ENCODE measurements at regions not wholly inside any gene's neighbourhood (a gene's known extent, or its start where the extent isn't known, plus 50 kb on each side); places are given as distances from the start of the nearest gene placed in this dataset.

DNA sequence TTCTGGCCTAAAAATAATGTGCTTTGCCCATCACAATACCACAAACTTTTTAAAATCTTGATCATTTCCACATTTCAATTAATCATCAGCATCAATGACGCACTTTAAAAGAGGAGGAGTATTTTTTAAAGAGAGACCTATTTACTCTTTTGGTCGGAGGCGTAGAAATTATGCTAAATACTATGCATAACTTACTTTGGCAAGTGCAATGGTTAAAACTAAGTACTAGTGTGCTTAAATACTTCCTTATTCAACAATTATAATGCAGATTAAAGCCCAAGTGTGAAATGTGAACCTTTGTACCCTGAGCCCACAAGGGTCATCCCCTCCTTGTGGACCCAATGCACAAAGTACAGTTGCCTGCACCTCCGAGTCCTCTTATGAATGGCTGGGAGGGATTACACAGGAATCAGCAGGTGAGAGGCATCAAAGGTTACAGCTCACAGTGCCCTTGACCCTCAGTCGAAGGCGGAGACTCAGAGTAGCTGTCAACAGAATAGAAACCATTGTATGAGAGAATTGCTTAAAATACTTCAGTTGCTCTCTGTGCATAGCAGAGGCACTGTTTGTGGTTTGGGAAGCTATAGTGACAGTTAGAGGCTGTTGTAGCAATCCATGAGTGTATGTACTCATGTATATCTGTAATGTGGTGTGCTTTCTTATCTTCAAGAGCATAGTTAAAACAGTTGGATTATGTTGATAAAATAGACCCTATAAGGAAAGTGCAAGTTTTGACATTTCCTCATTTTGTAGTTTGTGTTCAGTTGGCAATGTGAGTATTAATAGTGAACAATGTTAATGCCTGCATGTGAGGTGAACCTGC is 151.7 kb upstream of the ITGA4 start:
- no peak for DNase-seq (ENCODE audit: low read depth in 2 of 2)

DNA sequence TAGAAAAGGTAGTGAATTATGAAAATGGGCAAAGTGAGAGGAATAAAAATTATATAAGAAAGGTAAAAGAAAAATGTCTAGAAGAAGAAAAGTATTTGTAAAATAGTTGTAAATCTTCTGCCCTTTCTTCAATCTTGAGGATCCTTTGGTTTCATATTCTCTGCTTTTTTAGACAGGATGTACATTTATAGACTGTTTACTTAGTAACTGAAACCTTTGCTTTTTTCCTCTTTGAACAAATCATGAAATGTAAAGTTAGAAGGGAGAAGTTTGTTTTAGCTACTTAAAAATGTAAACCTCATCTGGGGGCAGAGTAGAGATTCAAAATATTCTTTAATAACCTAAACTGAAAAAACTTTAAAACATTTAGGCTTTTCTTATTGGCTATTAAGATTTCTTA is 150.4 kb upstream of the ITGA4 start:
- no peak for DNase-seq (ENCODE audit: low read depth in 2 of 2)

DNA sequence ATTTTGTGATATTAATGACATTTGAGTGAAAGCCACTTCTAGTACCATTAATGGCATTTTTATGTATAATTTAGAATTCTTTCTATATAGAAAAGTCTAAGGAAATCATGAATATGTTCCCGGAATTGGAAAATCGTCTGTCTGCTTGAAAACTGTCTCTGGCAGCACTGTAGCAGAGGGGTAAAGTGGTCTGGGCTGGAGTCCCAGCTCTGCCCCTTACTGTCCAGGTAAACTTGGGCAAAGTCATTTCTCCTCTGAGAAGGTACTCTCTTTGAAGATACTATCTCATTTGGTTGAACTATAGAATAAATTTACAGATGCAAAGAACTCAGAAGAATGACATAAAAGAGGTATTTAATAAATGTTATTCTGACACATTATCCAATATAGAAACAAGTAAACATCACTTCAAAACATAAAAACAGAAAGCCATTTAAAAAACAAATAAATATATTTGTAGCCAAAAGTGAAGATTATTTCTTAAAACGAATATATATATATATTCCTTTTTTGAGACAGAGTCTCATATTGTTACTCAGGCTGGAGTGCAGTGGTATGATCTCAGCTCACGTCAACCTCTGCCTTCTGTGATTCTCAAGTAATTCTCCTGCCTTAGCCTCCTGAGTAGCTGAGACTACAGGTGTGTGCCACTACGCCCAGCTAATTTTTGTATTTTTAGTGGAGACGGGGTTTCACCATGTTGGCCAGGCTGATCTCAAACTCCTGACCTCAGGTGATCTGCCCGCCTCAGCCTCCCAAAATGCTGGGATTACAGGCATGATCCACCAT is 149.8 kb upstream of the ITGA4 start:
- no peak for DNase-seq (ENCODE audit: low read depth in 2 of 2)

DNA sequence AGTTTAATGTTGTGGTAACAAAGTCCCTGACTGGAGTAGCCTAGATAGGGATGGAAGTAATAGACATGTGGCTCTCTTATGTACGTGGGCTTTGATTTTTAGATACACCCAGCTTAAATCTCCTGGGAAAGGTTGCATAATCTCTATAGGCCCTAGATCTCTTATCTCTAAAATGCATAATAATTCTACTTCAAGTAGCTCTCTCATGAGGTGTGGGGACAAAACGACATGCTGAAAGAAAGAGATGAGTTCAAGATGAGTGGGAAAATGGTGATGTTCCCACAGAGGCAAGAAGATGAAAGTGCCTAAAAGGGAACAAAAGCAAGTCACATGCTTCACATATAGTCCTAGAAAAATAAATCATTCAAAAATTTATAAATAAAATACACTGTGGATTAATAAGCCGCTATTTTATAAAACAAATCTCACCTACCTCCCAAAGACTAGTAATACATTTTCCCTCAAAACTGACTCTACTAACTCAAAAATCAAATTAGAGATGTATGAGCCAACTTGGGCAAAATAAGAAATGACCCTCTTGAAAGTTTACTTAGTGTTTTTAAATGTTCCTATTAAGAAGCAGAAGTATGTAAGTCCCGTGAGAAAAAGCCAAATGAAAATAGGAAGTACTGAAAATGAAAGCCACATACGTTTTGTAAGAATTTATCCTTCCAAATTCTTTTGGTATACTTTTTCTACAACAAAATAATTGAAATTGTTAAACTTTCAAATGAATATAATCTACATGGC is 148.2 kb upstream of the ITGA4 start:
- no peak for DNase-seq (ENCODE audit: low read depth in 2 of 2)

DNA sequence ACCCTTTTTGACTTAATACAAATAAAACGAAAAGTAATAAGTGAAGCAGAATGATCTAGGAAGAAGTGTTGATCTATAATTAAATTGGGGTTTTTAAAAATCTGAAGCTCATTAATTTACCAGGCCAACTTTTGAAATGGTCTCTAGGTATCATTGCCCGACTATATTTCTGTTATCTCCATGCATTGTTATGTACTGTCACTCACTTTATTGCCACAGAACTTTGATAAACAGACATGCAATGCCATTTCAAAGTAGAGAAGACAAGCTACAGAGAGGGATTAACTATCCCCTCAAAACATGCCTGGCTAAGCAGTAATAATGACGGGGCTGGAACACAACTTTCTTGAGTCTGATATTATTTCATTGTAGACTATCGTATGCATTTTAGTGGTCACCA is 147.6 kb upstream of the ITGA4 start:
- no peak for DNase-seq (ENCODE audit: low read depth in 2 of 2)

DNA sequence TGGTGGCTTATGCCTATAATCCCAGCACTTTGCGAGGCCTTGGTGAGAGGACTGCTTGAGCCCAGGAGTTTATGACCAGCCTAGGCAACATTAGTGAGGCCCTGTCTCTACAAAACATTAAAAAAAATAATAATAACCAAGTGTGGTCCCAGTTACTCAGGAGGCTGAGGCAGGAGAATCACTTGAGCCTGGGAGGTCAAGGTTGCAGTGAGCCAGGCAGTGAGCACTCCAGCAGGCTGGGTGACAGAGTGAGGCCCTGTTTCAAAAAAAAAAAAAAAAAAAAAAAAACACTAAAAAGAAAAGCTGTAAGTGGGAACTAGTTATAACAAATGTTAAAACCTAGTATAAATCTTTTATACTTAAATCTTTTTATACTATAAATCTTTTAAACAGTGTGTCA is 146.2 kb upstream of the ITGA4 start:
- no peak for DNase-seq (ENCODE audit: low read depth in 2 of 2)

DNA sequence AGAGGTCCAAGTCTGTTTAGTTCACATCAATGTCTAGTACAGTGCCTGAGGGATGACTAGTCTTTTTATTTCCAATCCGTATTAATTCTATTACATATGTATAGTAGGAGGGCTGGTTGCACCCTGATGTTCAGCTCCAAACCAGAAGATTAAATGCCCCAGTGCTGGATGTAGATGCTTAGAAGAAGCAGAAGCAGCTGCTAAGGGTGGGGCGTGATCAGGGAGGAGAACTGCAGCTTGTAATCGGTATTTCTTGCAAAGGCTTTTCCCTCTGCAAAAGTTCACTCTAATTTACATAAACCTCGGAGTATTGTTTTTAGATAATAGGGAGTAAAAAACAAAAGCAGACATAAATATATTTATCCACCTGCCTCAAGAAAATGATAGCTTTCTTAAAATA is 145.3 kb upstream of the ITGA4 start:
- no peak for DNase-seq (ENCODE audit: low read depth in 2 of 2)

DNA sequence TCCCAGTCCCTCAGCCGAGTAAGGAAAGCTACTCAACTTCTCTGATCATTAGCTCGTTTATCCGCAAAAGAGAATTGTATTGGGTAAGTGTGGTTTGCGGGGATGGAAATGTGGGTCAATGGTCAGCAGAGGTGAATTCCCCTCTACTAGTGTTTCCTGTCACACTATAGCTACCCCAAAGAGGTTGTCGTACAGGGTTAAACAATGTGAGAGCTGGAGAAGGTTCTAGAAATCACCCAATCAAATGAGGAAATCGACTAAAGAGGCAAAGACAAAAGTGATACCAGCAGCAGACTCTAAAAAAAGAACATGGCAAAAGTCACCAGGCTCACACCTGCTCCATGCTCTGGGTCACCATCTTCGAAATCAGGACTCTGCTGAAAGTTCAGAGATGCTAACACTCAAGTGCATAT is 144.7 kb upstream of the ITGA4 start:
- DNase-seq (ENCODE audit: low read depth in 2 of 2), result no peak

DNA sequence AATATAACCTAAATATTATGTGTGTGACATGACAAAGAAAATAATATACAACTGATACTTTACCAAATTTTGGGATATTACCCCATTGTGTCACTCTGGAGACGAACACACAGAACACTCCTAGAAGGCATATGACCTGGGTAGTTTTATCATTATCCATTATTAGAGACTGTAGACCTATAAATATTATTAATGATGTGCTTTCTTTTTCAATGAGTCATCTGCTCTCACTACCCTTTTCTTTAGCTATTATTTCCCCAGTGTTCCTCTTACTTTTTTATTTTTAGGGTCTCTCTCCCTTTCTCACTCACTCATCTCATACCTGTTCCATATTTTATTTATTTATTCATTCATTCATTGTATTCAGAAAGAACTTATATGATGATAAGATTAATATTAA is 143.3 kb upstream of the ITGA4 start:
- no peak for DNase-seq (ENCODE audit: low read depth in 2 of 2)

DNA sequence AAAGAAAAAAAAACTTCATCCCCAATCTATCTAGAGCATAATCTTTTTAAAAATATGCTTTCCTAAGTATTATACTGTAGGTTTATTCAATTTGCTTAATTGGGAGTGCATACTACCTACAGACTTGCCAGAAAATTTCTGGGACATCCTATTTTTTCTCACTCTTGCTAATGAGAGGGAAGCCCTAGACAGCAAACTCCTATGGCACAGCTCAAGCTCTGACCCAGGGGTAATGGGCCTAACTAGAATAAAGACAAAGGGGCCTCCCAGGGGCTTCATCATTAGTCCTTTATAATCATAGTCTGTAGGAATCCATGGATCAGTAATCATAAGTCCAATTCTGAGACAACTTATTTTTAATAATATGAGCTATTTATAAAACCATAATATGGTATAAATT is 142.6 kb upstream of the ITGA4 start:
- no peak for DNase-seq (ENCODE audit: low read depth in 2 of 2)

DNA sequence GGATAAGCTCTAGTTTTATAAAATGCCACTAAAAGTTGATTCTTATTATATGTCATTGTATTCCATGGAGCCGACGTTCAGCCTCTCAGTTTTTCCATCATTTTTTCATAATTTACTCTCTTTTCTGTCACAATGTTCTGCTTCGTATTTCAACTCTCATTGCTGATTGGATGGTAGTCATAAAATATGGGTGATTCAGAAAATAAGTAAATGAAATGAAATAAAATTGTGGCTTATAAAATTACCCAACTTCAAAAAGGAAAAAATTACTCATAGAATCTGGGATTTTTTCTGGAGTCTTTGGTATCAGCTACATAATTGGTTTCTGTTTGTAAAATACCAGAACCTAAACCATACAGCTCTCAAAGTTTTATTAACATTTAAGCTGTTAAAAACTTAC is 139.7 kb upstream of the ITGA4 start:
- DNase-seq (ENCODE audit: low read depth in 2 of 2), result no peak

DNA sequence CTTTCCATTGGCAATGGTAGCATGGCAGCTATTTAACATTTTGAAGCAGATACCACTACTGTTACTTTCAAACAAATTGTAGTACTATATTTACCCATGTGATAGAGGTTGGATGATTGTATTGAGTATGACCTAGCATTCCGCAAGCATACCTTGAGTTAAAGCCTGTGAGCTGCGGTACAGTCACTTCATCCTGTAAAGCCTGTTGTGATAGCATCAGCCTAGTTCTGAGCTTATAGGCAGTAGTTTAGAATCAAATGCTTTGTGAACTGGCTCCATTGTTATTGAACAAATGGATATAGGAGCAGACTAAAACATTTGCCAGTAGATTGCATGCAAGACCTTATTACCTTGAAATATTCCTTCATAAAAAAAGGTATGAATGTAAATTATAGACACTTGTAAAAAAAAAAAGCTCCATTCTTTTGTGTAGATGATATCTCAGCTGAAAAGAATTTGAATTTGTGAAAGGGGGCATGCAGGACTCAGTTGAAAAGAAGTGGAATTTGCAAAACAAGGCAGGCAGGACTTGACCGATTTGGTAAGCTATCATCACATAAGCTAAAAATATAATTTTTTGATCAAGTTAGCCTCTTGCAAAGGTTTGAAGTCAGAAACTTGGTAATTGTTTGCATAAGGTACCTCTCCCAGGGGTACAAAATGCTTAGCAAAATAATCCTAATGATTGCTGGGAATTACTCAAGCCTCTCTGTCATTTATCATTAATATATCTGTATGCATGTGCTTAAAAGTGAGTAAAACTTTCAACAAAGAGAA is 138.5 kb upstream of the ITGA4 start:
- DNase-seq (ENCODE audit: low read depth in 2 of 2), result no peak

DNA sequence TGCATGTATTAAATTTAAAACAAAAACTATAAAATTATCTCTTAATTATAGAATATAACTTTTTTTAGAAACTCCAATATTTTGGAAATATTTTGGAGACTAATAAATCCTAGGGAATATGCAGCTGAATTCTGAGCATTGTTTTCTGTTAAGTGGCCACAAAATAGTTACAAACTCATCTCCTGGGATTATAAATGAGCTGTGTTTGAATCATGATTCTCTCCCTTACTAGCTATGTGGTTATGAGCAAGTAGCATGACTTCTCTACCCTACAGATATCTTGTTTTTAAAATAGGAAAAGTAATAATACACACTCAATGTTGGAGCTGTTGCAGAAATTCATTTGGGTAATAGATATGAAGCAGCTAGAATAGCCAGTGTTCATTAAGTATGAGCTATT is 137.9 kb upstream of the ITGA4 start:
- DNase-seq (ENCODE audit: low read depth in 2 of 2), result no peak

DNA sequence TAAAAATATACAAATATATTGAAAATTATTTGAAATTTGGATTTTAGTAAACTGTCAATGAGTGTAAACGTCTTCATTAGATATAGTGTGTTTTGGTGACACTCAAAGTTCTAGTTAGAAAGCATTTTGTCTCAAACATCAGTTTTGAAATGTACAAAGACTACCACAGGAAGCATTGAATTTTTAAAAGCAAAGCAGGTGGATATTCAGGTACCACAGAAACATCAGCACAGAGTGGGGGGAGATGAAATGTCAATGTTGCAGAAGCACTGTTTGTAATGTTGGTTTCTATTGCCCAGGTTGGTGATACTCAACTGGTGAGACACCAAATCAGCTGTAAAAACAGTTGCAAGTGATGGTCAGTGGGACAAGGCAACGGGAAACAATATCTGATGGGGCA is 136.5 kb upstream of the ITGA4 start:
- DNase-seq (ENCODE audit: low read depth in 2 of 2), result no peak

DNA sequence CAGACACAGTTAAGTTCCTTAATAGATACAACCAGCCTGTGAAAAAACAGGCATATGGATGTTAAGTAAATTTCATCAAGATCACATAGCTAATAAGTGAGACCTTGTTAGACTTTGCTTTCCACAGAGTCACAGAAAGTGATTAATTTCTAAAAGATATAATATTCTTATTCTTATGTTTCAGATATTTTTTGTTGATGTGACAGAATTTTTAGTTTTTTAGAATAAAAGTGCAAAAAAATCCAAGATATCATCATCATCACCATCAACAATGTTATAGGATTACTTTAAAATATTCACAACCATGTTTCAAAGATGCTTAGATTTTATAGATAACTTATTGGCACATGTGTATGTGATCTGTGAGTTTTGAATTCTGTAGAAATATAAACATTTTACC is 132.3 kb upstream of the ITGA4 start:
- no peak for DNase-seq (ENCODE audit: low read depth in 2 of 2)

DNA sequence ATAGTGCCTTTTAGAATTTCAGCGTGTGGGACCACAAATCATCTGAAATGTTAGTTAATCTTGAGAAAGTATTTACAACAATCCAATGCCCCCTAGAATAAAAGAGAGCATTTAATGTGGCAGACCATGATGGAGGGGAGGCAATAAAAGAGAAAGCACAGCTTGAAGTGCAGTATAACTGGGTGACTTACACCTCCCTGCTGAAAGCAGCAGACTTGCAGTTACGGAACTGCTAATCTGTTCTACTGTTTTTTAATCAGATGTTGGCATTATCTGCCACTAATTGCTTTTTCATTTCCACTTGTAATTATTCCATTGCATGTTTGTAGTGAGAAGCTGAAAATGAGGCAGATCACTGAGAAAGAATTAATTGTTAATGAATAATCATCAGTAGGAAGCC is 130.5 kb upstream of the ITGA4 start:
- DNase-seq (ENCODE audit: low read depth in 2 of 2), result no peak

DNA sequence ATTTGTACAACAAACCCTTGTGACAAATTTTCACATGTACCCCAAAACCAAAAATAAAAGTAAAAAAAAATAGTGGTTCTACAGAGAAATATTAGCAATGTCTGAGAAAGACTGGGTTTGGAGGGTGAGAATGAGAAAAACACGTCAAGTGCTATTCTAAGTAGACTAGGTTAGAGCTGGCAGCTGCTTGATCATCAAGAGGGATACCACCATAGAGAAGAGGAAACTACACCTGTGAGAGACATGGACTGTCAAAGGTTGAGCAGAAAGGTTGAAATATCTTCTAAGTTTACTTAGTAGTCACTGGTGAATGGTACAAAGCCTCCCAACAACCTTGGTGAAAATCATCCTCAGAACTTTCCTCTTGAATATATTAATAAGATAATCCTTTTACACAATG is 126.9 kb upstream of the ITGA4 start:
- DNase-seq (ENCODE audit: low read depth in 2 of 2), result no peak

DNA sequence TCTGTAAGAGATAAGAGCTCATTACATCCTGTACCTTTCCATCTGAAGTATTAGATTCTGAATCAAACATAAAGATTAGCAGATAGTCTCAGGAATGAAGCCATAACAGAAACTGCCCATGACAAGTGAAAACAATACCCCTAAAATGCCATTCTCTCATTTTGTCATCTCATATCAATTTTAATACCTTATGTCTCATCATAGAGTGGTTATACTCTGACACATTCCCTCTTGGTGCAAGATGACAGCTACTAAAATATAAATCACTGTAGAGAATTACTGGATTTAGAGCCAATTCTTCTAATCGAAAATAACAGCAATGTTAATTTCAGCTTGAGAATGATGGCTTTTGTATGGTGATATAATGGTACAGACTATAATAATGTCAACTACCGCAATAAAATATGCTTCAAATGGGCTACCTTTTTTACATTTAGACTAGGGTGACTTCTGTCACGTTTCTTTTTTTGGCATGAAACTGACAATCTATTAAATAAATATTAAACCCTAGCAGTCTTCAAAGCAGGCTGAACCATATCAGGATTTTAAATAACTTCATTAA is 125.1 kb upstream of the ITGA4 start:
- no peak for DNase-seq (ENCODE audit: low read depth in 2 of 2)

DNA sequence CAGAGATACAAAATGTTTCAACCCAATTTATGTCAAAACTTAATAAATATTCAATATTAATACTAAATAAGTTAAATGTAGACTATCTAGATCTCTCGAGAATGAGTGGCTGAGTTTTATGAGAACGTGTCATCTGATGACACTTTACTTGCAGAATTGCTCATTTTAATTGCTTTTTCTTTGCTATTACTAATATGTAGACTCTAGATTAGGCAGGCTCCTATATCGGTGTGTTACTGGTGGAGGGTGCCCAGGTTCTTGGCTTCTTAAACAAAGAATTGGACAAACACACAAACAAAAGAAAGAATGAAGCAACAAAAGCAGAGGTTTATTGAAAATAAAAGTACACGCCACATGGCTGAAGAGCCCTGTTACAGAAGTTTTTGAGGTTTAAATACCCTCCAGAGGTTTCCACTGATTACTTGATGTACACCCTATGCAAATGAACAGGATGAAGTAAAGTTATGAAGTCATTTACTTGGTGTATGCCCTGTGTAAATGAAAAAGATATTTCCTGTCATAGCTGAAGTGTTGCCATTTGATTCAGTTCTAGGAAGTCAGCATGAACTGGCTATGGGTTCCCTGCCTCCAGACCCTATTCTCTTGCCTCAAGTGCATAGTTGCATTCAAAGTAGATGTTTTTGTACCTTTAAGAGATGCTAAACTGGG is 122.9 kb upstream of the ITGA4 start:
- DNase-seq (ENCODE audit: low read depth in 2 of 2), result no peak

DNA sequence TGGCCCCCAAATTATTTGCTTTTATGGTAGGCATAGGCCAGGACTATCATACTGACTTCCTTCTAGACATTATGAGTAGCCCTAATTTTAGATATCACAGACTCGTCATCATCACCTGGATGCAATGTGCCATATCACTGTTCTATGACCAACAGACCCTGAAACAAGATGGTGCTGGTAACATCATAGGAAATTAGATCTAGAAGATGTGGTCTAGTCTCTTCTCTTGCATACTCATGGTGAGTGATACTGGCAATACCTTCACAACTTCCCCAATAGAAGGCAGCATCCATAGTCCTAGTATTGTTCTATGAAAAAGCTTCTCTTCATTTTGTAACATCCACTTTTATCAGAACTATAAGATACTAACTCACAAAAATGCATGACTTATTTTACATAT is 116.3 kb upstream of the ITGA4 start:
- DNase-seq (ENCODE audit: low read depth in 2 of 2), result no peak
